ENCODE measurements at regions not wholly inside any gene's neighbourhood (a gene's known extent, or its start where the extent isn't known, plus 50 kb on each side); places are given as distances from the start of the nearest gene placed in this dataset.
"Not testable (repeated sequence)": the region's sequence is repeated elsewhere in the genome, so short reads cannot be mapped to it uniquely, and the experiment has no call there.

DNA sequence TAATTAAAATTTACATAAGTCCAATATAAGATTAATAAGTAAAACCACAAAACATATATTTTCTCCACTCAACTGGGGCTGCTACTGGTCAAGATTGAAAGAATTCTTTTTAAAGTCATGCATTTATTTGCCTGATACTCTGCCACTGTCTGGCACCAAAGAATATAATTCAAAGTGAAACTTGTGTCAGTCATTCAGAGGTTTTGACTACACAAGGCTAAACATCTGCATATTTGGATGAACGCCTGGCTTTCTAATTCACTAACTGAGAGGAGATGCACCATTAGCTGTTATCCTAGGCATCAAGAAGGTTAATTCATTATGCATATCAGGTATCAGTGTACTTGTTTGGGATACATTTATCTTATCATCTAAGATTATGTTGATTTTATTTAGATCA lies 598.5 kb downstream of the CENPC start:
- no peak overlapping the region for H3K27ac ChIP-seq
- no peaks in the 10 kb centered on the region for H3K27me3 ChIP-seq
- intact Hi-C loops (cut with DNase I; ENCODE audit: low total_unique reads), result no loop called here
- H3K4me1 ChIP-seq, result no peaks in the 10 kb centered on the region
- no peaks in the 10 kb centered on the region for H3K36me3 ChIP-seq
- DNase-seq, result no peak
- no peak overlapping the region for H3K4me3 ChIP-seq
- H3K9me3 ChIP-seq, result no peaks in the 10 kb centered on the region
- WGBS, 5 donors, result 72 to 91% (median 79%) methylated on average over 1 of the region's 1 CpG
- TF ChIP-seq EP300 (IDR thresholded peaks at IDR 0.05), result no peak
- no peak for TF ChIP-seq POLR2AphosphoS5 (IDR thresholded peaks at IDR 0.05)
- TF ChIP-seq POLR2A (IDR thresholded peaks at IDR 0.05), result no peak
- TF ChIP-seq, protein P1, sequence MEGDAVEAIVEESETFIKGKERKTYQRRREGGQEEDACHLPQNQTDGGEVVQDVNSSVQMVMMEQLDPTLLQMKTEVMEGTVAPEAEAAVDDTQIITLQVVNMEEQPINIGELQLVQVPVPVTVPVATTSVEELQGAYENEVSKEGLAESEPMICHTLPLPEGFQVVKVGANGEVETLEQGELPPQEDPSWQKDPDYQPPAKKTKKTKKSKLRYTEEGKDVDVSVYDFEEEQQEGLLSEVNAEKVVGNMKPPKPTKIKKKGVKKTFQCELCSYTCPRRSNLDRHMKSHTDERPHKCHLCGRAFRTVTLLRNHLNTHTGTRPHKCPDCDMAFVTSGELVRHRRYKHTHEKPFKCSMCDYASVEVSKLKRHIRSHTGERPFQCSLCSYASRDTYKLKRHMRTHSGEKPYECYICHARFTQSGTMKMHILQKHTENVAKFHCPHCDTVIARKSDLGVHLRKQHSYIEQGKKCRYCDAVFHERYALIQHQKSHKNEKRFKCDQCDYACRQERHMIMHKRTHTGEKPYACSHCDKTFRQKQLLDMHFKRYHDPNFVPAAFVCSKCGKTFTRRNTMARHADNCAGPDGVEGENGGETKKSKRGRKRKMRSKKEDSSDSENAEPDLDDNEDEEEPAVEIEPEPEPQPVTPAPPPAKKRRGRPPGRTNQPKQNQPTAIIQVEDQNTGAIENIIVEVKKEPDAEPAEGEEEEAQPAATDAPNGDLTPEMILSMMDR (IDR thresholded peaks at IDR 0.05), result no peak

DNA sequence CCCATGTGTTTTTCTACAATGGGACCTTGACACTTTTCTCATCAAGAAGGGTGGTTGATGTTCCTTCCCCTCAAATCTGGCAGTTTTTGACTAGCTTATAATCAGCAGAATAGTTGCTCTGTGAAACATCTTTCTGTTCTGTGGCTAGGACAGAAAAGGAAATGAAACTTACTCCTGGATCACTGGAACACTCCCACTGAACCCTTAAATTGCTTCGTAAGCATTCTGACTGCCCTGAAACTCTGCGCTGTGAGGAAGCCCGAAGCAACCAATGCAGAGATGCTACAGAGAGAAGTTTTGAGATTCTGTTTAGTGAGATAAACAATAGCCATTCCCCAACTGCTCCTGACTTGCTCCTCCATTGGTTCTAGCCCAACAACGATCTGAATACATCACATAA lies 602.2 kb downstream of the CENPC start:
- H3K9me3 ChIP-seq, result no peaks in the 10 kb centered on the region
- intact Hi-C loops (cut with DNase I; ENCODE audit: low total_unique reads), result no loop called here
- no peaks in the 10 kb centered on the region for H3K27me3 ChIP-seq
- no peak overlapping the region for H3K27ac ChIP-seq
- no peaks in the 10 kb centered on the region for H3K4me1 ChIP-seq
- TF ChIP-seq, protein P1 (IDR thresholded peaks at IDR 0.05), result no peak
- no peak for TF ChIP-seq POLR2AphosphoS5 (IDR thresholded peaks at IDR 0.05)
- no peak for TF ChIP-seq POLR2A (IDR thresholded peaks at IDR 0.05)
- no peak for TF ChIP-seq EP300 (IDR thresholded peaks at IDR 0.05)
- H3K4me3 ChIP-seq, result no peak overlapping the region
- DNase-seq, result peak in 1 of 2 donors; percentile 22
- H3K36me3 ChIP-seq, result no peaks in the 10 kb centered on the region
- 52 to 82% (median 74%) methylated on average over 4 of the region's 4 CpGs for WGBS, 5 donors

DNA sequence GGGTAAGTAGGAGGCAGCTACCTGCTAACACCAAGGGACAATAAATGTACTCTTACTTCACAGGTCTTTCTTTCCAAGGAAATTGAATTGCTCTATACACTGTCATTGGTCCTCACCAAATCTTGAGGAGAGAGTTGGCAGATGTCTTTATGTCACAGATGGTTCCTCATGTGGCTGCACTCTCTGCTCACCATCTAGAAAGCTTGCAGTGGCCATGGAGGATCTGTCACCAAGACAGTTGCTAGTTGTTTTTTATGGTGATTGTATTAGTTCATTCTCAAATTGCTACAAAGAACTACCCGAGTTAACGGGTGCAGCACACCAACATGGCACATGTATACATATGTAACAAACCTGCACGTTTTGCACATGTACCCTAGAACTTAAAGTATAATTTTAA lies 613.3 kb downstream of the CENPC start:
- 82 to 97% (median 92%) methylated on average over 3 of the region's 3 CpGs for WGBS, 5 donors
- H3K36me3 ChIP-seq, result not testable (repeated sequence)

GRCh38 chr4:66930206-66930605 lies 615.1 kb downstream of the CENPC start:
- H3K27me3 ChIP-seq, result no peaks in the 10 kb centered on the region
- H3K36me3 ChIP-seq, result no peaks in the 10 kb centered on the region
- intact Hi-C loops (cut with DNase I; ENCODE audit: low total_unique reads), result no loop called here
- H3K9me3 ChIP-seq, result no peaks in the 10 kb centered on the region
- no peak overlapping the region for H3K27ac ChIP-seq
- no peak for TF ChIP-seq POLR2A (IDR thresholded peaks at IDR 0.05)
- TF ChIP-seq EP300 (IDR thresholded peaks at IDR 0.05), result no peak
- no peak for TF ChIP-seq POLR2AphosphoS5 (IDR thresholded peaks at IDR 0.05)
- TF ChIP-seq, protein P1 (IDR thresholded peaks at IDR 0.05), result no peak
- DNase-seq, result no peak
- H3K4me1 ChIP-seq, result no peaks in the 10 kb centered on the region
- no peak overlapping the region for H3K4me3 ChIP-seq

More for the DNA sequence above, 613.3 kb downstream of the CENPC start:
- intact Hi-C loops (cut with DNase I; ENCODE audit: low total_unique reads); H3K27ac ChIP-seq; DNase-seq; H3K27me3 ChIP-seq; H3K4me3 ChIP-seq; H3K4me1 ChIP-seq; H3K9me3 ChIP-seq: not testable (repeated sequence)

DNA sequence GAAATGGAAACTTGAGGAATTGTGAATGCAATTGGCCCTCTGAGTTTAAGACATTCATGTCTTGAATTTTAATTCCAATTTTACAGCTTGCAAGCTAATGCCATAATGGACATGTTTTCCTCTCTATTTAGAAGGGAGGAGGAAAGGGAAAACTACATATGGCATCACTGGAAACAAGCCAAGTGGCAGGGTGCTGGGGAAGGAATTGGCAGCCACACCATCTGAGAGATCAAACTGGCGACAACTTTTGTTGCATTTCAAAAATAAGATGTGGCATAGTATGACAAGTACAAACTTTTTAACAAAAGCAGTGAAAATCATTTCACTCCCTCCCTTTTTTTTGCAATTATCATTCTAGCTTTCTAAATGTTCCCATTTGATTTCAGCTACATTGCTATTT lies 615.6 kb downstream of the CENPC start:
- H3K27ac ChIP-seq, result no peak overlapping the region
- no peak overlapping the region for H3K4me3 ChIP-seq
- H3K9me3 ChIP-seq, result no peaks in the 10 kb centered on the region
- H3K36me3 ChIP-seq, result no peaks in the 10 kb centered on the region
- peak in 1 of 2 donors; percentile 11 for DNase-seq
- H3K27me3 ChIP-seq, result no peaks in the 10 kb centered on the region
- TF ChIP-seq POLR2AphosphoS5 (IDR thresholded peaks at IDR 0.05) (no peak), EP300 (IDR thresholded peaks at IDR 0.05) (no peak), POLR2A (IDR thresholded peaks at IDR 0.05) (no peak)
- TF ChIP-seq, protein P1 (IDR thresholded peaks at IDR 0.05), result no peak
- 59 to 80% (median 77%) methylated on average over 1 of the region's 1 CpG for WGBS, 5 donors
- intact Hi-C loops (cut with DNase I; ENCODE audit: low total_unique reads), result no loop called here
- no peaks in the 10 kb centered on the region for H3K4me1 ChIP-seq

GRCh38 chr4:66928881-66929280 lies 616.4 kb downstream of the CENPC start:
- H3K27me3 ChIP-seq; H3K9me3 ChIP-seq; DNase-seq; H3K4me3 ChIP-seq; intact Hi-C loops (cut with DNase I; ENCODE audit: low total_unique reads); H3K36me3 ChIP-seq; H3K4me1 ChIP-seq; H3K27ac ChIP-seq: not testable (repeated sequence)
